ENCODE measurements at regions not wholly inside any gene's neighbourhood (a gene's known extent, or its start where the extent isn't known, plus 50 kb on each side); places are given as distances from the start of the nearest gene placed in this dataset.

GRCh38 chr5:120251898-120252297 lies 212.2 kb upstream of the PRR16 start:
- DNase-seq (no peak), FAIRE-seq (no peak)
- intact Hi-C loops (cut with DNase I): no loop called here
- no peaks in the 10 kb centered on the region for H3K36me3 ChIP-seq (ENCODE audit: control insufficient read depth in 2 of 3, insufficient read depth in 3 of 3, low read length in 3 of 3)
- TF ChIP-seq, protein P1, sequence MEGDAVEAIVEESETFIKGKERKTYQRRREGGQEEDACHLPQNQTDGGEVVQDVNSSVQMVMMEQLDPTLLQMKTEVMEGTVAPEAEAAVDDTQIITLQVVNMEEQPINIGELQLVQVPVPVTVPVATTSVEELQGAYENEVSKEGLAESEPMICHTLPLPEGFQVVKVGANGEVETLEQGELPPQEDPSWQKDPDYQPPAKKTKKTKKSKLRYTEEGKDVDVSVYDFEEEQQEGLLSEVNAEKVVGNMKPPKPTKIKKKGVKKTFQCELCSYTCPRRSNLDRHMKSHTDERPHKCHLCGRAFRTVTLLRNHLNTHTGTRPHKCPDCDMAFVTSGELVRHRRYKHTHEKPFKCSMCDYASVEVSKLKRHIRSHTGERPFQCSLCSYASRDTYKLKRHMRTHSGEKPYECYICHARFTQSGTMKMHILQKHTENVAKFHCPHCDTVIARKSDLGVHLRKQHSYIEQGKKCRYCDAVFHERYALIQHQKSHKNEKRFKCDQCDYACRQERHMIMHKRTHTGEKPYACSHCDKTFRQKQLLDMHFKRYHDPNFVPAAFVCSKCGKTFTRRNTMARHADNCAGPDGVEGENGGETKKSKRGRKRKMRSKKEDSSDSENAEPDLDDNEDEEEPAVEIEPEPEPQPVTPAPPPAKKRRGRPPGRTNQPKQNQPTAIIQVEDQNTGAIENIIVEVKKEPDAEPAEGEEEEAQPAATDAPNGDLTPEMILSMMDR (IDR thresholded peaks at IDR 0.05; ENCODE audit: borderline replicate concordance, extremely low read depth, insufficient read depth): no peak
- no peaks in the 10 kb centered on the region for H3K27me3 ChIP-seq (ENCODE audit: control insufficient read depth, insufficient read depth, low read length)
- H3K4me3 ChIP-seq (ENCODE audit: low read length in 3 of 3): no peak overlapping the region
- no peaks in the 10 kb centered on the region for H3K4me1 ChIP-seq (ENCODE audit: control insufficient read depth in 2 of 3, insufficient read depth in 2 of 3, low read depth in 1 of 3, low read length in 3 of 3)
- no peaks in the 10 kb centered on the region for H3K9me3 ChIP-seq (ENCODE audit: control insufficient read depth in 2 of 3, insufficient read depth in 1 of 3, low read length in 3 of 3)
- H3K27ac ChIP-seq (ENCODE audit: low read depth in 2 of 2, low read length in 2 of 2): no peak overlapping the region
- no peak overlapping the region for H3K9ac ChIP-seq (ENCODE audit: low read length in 3 of 3)

- H3K9ac ChIP-seq (ENCODE audit: low read length in 3 of 3): no peak overlapping the region
- intact Hi-C loops (cut with DNase I): no loop called here
- DNase-seq: no peak
- no peak overlapping the region for H3K27ac ChIP-seq (ENCODE audit: low read depth in 2 of 2, low read length in 2 of 2)
- no peak overlapping the region for H3K4me3 ChIP-seq (ENCODE audit: low read length in 3 of 3)
- H3K9me3 ChIP-seq (ENCODE audit: control insufficient read depth in 2 of 3, insufficient read depth in 1 of 3, low read length in 3 of 3): no peaks in the 10 kb centered on the region
- no peaks in the 10 kb centered on the region for H3K4me1 ChIP-seq (ENCODE audit: control insufficient read depth in 2 of 3, insufficient read depth in 2 of 3, low read depth in 1 of 3, low read length in 3 of 3)
- TF ChIP-seq, protein P1 (IDR thresholded peaks at IDR 0.05; ENCODE audit: borderline replicate concordance, extremely low read depth, insufficient read depth): no peak
- no peaks in the 10 kb centered on the region for H3K27me3 ChIP-seq (ENCODE audit: control insufficient read depth, insufficient read depth, low read length)
- no peak for FAIRE-seq
- no peaks in the 10 kb centered on the region for H3K36me3 ChIP-seq (ENCODE audit: control insufficient read depth in 2 of 3, insufficient read depth in 3 of 3, low read length in 3 of 3)
Observed at GRCh38 chr5:120252839-120253238, 211.3 kb upstream of the PRR16 start.

DNA sequence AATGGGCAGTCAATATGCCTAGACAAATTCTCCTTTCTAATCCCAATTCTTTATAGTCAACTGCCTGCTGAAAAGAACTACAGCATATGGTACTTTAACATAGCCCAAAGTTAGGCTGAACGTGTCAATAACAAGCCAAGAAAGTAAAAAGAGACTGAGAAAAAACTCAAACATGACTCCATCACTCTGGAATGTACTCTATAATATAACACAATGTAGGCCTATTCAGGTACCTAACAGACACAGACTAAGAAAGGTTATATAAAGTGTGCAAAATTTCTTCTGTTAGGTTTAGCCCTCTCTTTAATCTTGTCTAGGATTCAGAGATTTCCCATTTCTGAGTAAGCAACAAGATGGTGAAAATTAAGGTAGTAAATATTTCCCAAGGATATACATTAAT lies 209.7 kb upstream of the PRR16 start:
- TF ChIP-seq, protein P1 (IDR thresholded peaks at IDR 0.05; ENCODE audit: borderline replicate concordance, extremely low read depth, insufficient read depth): no peak
- intact Hi-C loops (cut with DNase I): no loop called here

DNA sequence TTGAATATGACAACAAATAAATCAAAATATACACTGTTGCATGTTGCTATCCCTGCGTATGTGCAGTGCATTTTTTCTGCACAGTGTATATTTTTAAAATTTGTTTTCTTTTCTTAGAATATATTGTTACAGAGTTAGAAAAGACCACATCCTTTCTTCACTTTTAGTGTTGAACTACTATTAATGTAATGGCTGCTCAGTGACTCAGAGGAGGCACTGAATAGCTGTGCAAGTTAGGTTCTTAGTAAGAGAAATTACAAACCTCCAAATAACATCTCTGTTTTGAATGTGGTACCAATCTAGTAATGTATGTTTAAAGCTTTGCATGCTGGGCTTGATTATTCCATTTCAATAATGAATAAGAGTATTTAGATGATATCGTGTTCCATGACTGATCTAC lies 208.9 kb upstream of the PRR16 start:
- no peak overlapping the region for H3K27ac ChIP-seq (ENCODE audit: low read depth in 2 of 2, low read length in 2 of 2)
- no peak for DNase-seq
- no peaks in the 10 kb centered on the region for H3K9me3 ChIP-seq (ENCODE audit: control insufficient read depth in 2 of 3, insufficient read depth in 1 of 3, low read length in 3 of 3)
- no peak overlapping the region for H3K9ac ChIP-seq (ENCODE audit: low read length in 3 of 3)
- no peak for FAIRE-seq
- no peaks in the 10 kb centered on the region for H3K4me1 ChIP-seq (ENCODE audit: control insufficient read depth in 2 of 3, insufficient read depth in 2 of 3, low read depth in 1 of 3, low read length in 3 of 3)
- no peaks in the 10 kb centered on the region for H3K27me3 ChIP-seq (ENCODE audit: control insufficient read depth, insufficient read depth, low read length)
- H3K4me3 ChIP-seq (ENCODE audit: low read length in 3 of 3): no peak overlapping the region
- no peaks in the 10 kb centered on the region for H3K36me3 ChIP-seq (ENCODE audit: control insufficient read depth in 2 of 3, insufficient read depth in 3 of 3, low read length in 3 of 3)
- TF ChIP-seq, protein P1 (IDR thresholded peaks at IDR 0.05; ENCODE audit: borderline replicate concordance, extremely low read depth, insufficient read depth): no peak
- intact Hi-C loops (cut with DNase I): no loop called here

More for the DNA sequence above, 209.7 kb upstream of the PRR16 start:
- no peak for DNase-seq
- Histone ChIP-seq H3K27me3 (ENCODE audit: control insufficient read depth, insufficient read depth, low read length) (no peaks in the 10 kb centered on the region), H3K36me3 (ENCODE audit: control insufficient read depth in 2 of 3, insufficient read depth in 3 of 3, low read length in 3 of 3) (no peaks in the 10 kb centered on the region), H3K27ac (ENCODE audit: low read depth in 2 of 2, low read length in 2 of 2) (no peak overlapping the region), H3K4me3 (ENCODE audit: low read length in 3 of 3) (no peak overlapping the region), H3K4me1 (ENCODE audit: control insufficient read depth in 2 of 3, insufficient read depth in 2 of 3, low read depth in 1 of 3, low read length in 3 of 3) (no peaks in the 10 kb centered on the region), H3K9me3 (ENCODE audit: control insufficient read depth in 2 of 3, insufficient read depth in 1 of 3, low read length in 3 of 3) (no peaks in the 10 kb centered on the region), H3K9ac (ENCODE audit: low read length in 3 of 3) (no peak overlapping the region)
- FAIRE-seq: no peak
